ENCODE measurements at regions not wholly inside any gene's neighbourhood (a gene's known extent, or its start where the extent isn't known, plus 50 kb on each side); places are given as distances from the start of the nearest gene placed in this dataset.

DNA sequence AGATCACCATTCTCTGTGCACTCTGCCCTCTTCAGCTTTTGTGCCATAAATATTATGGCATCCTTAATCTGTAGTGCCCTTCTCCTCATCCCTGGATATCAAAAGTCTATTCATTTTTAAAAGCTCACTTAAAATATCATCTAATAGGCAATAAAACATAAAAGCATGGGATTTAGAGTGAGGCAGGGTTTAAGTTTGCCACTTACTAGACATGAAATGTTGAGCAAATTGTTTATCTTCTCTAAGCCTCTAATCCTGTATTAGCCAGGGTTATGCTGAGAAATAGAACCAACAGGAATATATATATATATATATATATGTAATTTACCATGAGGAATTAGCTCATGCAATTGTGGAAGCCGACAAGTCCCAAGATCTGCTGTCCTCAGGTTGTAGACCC, 472.4 kb upstream of the HS3ST1 start:
- TF ChIP-seq, protein P1, sequence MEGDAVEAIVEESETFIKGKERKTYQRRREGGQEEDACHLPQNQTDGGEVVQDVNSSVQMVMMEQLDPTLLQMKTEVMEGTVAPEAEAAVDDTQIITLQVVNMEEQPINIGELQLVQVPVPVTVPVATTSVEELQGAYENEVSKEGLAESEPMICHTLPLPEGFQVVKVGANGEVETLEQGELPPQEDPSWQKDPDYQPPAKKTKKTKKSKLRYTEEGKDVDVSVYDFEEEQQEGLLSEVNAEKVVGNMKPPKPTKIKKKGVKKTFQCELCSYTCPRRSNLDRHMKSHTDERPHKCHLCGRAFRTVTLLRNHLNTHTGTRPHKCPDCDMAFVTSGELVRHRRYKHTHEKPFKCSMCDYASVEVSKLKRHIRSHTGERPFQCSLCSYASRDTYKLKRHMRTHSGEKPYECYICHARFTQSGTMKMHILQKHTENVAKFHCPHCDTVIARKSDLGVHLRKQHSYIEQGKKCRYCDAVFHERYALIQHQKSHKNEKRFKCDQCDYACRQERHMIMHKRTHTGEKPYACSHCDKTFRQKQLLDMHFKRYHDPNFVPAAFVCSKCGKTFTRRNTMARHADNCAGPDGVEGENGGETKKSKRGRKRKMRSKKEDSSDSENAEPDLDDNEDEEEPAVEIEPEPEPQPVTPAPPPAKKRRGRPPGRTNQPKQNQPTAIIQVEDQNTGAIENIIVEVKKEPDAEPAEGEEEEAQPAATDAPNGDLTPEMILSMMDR (IDR thresholded peaks at IDR 0.05; ENCODE audit: extremely low read depth, insufficient read depth, missing control alignments), result no peak
- DNase-seq (ENCODE audit: low spot score), result no peak
- in situ Hi-C loops (cut with MboI; ENCODE audit: low pct_unique_long_range_greater_than_20kb, low sequenced_read_pairs, unreplicated experiment), result no loop called here

DNA sequence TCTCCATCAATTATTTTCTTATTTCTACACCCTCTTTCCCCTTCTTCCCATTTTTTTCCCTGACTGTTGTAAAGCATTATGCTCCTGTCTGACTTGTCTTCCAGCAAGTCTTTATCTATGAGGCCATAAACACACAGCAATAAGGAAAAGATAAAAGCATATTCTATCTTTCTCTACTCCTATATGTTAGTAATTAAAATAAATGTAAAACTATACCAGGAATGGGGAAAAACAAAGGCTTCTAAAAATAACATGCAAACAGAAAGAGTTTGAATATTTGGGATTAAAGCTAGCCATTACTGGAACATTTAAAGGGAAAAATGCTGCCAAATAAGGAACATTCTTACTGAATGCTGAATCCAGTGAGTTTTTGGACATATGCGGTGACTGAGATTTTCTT, 471.7 kb upstream of the HS3ST1 start:
- DNase-seq (ENCODE audit: low spot score), result no peak
- TF ChIP-seq, protein P1 (IDR thresholded peaks at IDR 0.05; ENCODE audit: extremely low read depth, insufficient read depth, missing control alignments), result no peak
- in situ Hi-C loops (cut with MboI; ENCODE audit: low pct_unique_long_range_greater_than_20kb, low sequenced_read_pairs, unreplicated experiment), result no loop called here

DNA sequence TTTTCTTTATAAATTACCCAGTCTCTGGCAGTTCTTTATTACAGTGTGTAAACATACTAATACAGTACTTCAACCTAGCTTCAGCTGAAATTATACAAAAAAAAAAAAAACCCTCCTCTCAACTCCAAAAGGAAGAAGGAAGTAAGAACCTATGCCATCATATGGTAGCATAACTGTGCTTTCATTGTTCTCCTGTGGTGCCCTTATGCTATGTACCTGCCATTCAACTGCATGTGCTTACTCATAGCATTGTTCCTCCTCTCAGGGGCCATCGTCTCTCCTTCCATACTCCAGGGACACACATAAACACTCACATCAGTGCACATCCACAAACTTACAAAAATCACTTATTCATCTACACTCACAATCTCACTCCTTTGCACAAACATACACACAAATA, 470.1 kb upstream of the HS3ST1 start:
- in situ Hi-C loops (cut with MboI; ENCODE audit: low pct_unique_long_range_greater_than_20kb, low sequenced_read_pairs, unreplicated experiment), result no loop called here
- TF ChIP-seq, protein P1 (IDR thresholded peaks at IDR 0.05; ENCODE audit: extremely low read depth, insufficient read depth, missing control alignments), result no peak
- no peak for DNase-seq (ENCODE audit: low spot score)

DNA sequence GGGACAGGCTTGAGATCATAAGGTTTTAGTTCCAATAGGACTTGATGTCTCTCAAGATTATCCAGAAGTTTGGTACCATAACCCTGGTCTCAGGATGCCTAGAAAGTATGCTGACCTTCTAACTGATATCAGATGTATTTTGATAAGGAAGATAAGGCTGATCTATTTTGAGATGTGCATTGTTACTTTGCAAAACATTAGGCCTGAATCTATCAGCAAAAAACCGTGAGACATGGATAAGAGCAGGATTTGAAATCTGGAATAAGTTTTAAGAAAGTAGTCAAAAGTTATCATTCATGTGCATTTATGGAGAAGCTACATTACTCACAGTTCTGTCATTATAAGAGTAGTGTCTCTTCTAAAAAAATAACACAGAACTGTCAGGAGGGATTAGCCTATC, 467.1 kb upstream of the HS3ST1 start:
- TF ChIP-seq, protein P1 (IDR thresholded peaks at IDR 0.05; ENCODE audit: extremely low read depth, insufficient read depth, missing control alignments), result no peak
- in situ Hi-C loops (cut with MboI; ENCODE audit: low pct_unique_long_range_greater_than_20kb, low sequenced_read_pairs, unreplicated experiment), result no loop called here
- DNase-seq (ENCODE audit: low spot score), result no peak

DNA sequence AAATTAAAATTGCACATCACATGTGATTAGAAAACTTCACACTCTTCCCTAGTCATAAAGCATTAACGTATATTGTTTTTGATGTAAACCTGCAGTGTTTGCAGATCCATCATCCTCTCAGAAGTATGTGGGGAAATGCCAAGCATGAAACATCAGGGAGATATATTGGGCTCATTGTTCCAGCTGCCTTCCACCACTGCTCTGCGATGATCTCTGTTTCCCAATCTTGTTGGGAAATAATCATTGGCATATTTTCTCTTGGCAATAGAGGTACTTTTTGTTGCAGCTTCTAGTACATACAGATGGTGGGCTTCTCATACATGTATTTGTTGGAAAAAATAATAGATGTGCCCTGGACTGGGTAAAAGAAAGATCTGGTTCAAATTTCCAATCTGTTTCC, 466.3 kb upstream of the HS3ST1 start:
- no peak for DNase-seq (ENCODE audit: low spot score)
- TF ChIP-seq, protein P1 (IDR thresholded peaks at IDR 0.05; ENCODE audit: extremely low read depth, insufficient read depth, missing control alignments), result no peak
- in situ Hi-C loops (cut with MboI; ENCODE audit: low pct_unique_long_range_greater_than_20kb, low sequenced_read_pairs, unreplicated experiment), result no loop called here

DNA sequence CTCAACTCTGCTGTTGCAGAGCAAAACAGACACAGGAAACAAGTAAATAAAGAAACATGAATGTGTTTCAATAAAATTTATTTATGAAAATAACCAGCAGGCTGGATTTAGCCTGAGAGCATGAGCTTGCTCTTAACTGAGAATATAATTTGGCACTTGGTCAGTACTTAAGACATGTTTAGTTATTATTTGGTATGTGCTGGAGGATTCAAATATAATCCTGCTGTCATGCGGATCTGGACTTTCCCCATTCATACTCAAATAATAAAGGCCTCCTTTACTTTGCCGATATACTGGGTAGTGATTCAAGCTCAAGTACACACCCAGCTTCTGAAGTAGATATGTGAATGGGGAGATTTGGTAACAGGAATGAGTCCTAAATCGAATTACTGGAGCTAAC, 465.5 kb upstream of the HS3ST1 start:
- DNase-seq (ENCODE audit: low spot score), result no peak
- in situ Hi-C loops (cut with MboI; ENCODE audit: low pct_unique_long_range_greater_than_20kb, low sequenced_read_pairs, unreplicated experiment), result no loop called here
- TF ChIP-seq, protein P1 (IDR thresholded peaks at IDR 0.05; ENCODE audit: extremely low read depth, insufficient read depth, missing control alignments), result no peak

DNA sequence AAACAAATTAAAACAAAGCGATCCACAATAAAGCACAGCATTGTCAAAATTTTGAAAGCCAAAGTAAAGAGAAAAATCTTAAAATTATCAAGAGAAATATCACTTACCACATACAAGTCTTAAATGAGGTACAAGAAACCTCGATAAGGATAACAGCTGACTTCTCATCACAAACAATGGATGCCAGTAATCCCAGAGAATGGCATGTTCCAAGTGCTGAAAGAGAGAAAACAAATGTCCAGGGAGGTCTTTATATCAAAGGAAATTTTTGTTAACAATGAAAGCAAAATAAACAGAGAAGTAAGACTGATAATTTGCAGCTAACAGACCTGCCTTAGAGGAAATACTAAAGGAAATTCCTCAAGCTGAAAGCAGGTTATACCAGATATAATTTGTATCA, 460.4 kb upstream of the HS3ST1 start:
- DNase-seq (ENCODE audit: low spot score), result no peak
- in situ Hi-C loops (cut with MboI; ENCODE audit: low pct_unique_long_range_greater_than_20kb, low sequenced_read_pairs, unreplicated experiment), result no loop called here
- TF ChIP-seq, protein P1 (IDR thresholded peaks at IDR 0.05; ENCODE audit: extremely low read depth, insufficient read depth, missing control alignments), result no peak

Measured in GM13977 (cell line).